IPS-18c (cell line): ENCODE measurements at regions not wholly inside any gene's neighbourhood (a gene's known extent, or its start where the extent isn't known, plus 50 kb on each side); places are given as distances from the start of the nearest gene placed in this dataset.

Experiments used
- H3K4me3 ChIP-seq: 2 replicates; pipeline ENCODE4 v1.7.0; 2013; ENCODE audit warnings: low read depth, mild to moderate bottlenecking, low read length, moderate library complexity; ENCODE audit not compliant: insufficient read depth
- H3K9me3 ChIP-seq: one replicate; pipeline ENCODE4 v1.6.1; 2013; ENCODE audit warnings: mild to moderate bottlenecking, low read length, moderate library complexity; ENCODE audit not compliant: control insufficient read depth, insufficient read depth

DNA sequence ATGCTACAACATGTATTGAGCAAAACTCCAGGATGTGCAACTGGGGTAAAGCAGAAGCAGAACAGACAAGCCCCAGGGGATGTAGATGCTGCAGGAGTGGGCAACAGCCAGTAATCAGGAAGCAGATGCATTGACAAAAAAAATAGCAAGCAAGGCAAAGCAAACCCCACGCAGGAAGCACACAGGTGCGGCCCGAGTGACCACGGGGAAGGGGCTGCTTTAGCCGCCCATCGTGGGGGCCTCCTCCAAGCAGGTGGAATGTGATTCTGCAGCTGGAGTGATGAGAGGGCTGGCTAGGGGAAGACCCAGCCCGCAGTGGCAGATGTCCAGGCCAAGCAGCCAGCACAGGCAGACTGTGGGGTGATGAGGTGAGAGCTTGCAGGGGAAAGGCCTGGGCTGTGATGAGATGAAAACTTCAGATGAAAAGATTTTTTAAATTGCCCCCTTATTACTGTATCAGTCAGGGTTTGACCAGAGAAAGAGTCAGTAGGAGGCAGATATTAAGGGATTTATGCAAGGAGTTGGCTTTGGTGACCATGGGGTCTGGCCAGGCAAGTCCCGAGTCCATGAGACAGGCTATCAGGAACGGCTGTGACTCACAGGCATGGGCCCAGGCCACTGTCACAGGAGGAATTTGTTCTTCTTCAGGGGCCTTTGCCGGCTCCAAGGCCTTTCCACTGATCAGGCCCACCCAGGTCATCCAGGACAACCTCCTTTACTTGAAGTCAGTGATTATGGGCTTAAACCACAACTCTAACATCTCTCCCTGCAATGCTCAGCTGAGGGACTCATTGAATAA is 207.6 kb downstream of the ANKRD60 start:
- Histone ChIP-seq H3K4me3 (no peak overlapping the region), H3K9me3 (peaks cover 3% of the 10 kb centered on the region)

DNA sequence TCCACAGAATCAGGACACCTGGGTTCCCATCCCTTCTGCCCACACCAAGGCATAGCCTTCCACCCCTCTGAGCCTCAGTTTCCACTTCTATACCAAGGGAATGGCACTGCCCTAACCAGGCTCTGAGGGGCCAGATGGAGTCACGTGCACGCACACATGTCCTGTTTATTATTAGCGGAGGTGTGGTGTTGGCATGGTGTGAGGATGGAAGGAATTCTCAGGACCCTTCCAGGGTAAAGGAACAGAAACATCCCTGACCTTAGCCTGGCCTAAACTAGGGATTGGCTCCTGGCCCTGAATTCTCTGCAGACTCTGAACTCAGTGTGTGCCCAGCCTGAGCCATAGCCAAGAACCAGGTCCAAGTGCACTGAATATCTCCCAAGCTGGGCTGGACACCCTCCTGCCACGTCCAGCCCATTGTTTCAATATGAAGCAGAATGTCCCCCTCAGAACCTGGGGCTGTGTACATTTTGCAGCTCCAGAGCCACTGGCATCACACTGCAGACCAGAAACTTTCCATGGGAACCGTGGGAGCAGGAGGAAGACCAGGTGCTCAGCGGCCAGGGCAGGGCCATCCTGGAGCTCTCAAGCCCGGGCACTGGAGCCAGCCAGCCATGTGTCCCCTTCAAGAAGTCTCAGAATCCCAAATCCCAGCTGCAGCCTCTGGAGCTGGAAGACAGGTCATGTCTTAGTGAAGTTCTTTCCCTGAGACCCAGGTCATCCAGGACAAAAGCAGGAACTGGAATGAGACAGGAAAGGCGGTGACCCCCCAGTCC is 208.4 kb downstream of the ANKRD60 start:
- Histone ChIP-seq H3K9me3 (peaks cover 3% of the 10 kb centered on the region), H3K4me3 (no peak overlapping the region)

DNA sequence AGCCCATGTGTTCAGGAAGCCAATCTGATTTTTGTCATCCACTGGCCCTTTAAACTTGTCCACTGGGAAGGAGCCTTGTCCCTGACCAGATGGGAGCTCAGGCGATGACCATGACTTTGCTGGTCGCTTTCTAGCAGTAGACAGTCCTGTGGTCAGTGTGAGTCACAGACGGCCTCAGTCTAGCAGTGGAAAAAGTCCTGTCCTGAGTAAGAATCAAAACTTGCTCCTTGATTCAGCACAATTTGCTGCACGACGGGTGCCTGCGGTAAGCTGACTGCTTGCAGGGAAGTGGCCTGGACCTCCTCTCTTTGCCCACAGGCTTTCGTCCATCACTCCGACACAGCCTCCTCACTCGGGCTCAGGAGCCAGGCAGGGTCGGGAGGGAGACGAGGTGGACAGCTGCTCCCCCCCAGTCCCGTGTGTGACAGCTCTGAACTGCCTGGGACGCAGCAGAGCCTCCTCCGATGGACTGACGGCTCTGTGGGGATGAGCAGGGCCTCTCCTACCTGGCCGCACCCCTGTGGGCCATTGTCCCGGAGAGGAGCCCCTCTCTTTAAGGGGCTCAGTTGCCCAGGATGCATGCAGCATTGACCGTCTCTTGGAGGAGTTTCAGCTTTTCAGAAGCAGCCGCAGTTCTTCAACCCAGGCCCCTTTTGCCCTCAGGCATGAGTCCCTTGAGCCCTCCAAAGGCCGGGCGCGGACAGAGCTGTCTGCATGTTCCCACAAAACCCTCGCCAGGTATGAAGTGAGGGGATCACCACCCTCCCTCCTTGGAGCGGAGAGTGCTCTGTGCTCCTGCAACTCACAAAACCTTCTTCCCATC is 209.2 kb downstream of the ANKRD60 start:
- no peak overlapping the region for H3K4me3 ChIP-seq
- peaks cover 3% of the 10 kb centered on the region for H3K9me3 ChIP-seq

DNA sequence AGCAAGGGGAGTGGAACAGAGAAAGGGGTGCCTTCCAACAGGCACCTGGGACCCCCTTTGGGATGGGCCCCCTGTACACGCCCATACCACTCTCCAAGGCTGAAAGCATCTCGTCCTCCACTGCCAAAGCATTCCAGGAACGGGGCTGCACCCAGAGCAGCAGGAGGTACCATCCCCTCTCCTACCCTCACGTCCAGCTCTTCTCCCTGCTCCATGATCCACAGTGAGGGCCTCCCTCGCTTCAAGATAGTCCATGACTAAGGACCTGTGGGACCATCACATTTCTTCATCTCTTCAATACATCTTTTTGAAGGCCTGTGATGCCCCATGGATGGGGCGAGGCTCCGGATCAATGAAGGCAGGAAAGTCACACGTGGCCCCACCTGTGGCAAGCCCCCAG is 209.9 kb downstream of the ANKRD60 start:
- H3K9me3 ChIP-seq = peaks cover 3% of the 10 kb centered on the region
- H3K4me3 ChIP-seq = no peak overlapping the region

DNA sequence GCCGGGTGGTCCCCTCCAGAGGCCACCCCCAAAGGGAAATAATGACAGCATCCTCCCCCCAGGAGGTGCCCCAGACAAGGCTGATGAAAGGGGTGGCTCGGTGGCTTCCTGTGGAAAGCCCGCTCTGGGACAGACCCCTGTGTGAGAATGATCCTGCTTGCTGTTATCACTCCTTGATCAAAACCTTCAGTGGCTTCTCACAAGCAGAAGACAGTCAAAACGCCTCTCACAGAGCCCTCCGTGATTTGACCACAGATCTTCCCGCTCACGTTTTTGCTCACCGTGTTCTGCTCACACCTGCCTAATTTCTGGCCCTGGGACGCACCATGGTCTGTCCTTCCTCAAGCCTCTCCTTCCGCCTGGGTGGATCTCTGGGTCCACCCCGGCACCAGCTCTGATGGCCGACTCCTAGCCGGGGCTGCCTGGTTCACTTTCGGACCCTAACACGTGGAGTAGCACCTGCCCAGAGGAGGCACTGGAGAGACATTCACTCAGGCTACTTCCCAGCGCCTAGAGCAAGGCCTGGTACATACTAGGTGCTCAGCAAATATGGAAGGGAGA is 210.4 kb downstream of the ANKRD60 start:
- Histone ChIP-seq H3K9me3 (peaks cover 3% of the 10 kb centered on the region), H3K4me3 (no peak overlapping the region)

DNA sequence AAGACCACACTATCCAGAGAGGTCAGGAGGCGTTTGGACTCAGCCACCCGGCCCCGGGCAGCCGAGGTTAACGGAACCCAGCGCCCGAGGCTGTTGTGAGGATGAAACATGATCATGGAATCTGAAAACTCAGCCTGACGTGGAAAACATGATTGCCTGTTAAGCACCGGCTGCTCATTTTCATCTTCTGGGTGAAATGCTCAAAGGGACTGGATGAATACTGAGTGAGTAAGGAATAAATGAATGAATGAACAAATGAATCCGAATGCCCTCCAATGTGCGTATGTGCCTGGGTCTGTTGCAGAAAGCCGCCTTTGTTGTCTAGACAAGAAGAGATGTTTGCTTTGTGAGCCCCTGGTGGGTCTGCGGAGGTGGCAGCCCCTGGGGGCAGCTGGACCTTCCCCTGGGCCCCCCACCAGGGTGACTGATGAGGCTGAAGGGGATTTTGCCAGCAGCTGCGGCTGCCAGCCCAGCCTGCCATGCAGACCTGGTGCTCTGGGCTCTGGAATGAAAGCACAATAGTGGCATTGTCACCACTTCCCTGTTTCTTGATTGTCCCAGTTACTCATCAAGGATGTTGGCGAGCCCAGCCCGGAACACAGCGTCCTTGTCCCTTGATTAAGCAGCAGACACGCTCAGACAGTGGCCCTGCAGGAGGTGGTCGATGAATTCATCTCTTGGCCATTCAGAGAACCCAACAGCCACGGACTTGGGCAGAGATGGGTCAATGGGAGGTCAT is 211.1 kb downstream of the ANKRD60 start:
- Histone ChIP-seq H3K9me3 (peaks cover 3% of the 10 kb centered on the region), H3K4me3 (no peak overlapping the region)

DNA sequence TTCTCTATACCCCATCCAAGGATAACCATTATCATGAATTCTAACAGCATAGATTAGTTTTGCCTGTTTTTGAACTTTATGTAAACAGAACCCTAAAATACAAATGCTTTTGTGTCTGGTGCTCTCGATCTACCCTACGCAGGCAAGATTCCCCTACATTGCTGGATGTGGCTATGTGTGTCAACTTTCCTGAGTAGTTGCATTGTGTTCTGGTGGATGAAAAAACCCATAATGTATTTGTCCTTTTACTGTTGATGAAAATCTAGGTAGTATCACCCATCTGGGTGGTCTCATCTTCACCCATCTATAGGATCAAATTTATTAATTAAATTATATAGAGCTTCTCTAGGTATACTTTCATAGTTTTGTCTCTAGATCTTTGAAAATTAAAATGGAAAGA is 211.7 kb downstream of the ANKRD60 start:
- Histone ChIP-seq H3K4me3 (no peak overlapping the region), H3K9me3 (peaks cover 3% of the 10 kb centered on the region)

DNA sequence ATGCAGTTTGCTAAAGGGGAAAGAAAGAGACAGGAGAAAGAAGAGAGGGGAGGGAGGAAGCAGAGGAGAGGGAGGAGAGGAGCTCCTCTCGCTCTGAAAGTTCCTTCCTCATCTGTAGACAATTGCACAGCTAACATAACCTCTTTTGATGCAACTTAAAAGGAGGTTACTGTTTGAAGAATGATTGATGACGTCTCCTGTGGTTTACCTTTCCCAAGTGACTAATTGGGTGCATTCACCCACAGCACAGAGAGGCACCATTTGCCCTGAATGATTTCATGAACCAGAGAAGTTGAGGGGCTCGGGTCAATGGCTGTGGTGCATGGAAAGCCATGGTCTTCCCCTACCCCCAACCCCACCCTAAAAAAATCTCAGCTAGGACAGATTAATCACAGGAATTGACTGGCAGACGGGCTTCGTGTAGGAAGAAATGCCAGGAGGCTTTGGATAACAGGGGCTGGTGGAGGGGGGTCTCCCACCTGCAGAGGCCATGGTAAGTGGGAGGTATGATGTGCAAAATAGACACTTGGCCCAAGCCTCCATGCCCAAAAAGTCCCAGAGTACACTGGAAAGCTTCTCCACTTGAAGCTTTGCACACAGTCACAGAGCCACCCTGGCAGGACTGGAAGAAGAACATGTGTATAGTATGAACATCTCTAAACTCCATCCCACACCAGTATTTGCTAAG is 213.7 kb downstream of the ANKRD60 start:
- Histone ChIP-seq H3K9me3 (peaks cover 3% of the 10 kb centered on the region), H3K4me3 (no peak overlapping the region)

DNA sequence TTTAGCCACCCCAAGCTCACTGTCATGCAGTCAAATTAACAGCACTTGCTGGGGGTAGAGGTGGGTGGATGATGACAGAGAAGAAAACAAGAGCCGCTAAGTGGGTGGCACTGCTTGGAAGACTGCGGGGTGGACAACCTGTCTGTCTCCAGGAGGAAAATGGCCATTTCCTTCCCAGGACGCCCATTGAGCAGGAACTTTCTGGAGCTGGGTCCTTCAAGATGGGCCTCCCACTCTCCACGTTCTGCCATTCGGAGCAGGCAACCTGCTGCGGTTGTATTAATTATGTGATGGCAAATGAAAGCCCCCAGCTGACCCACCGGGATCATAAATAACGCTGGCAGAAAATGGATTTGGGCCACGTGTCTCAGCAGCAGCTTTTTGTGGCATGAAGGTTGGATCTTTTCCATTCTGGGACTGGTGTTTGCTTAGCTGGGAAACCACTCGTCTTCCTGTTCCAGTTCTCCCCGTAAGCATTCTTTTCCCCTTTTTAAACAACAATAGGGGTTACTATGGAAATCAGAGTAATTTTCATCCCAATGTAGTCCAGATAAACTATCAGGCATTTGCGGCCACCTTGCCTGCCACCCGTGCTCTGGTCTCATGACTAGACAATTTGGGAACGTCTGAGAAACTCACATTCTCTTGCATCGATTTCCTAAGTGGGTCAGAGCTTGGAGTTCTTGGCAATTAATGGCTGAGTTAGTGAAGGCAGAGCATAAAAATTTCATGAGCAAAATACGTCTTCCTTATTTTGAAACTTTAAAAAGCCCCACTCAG is 215.5 kb downstream of the ANKRD60 start:
- no peak overlapping the region for H3K4me3 ChIP-seq
- no peaks in the 10 kb centered on the region for H3K9me3 ChIP-seq

DNA sequence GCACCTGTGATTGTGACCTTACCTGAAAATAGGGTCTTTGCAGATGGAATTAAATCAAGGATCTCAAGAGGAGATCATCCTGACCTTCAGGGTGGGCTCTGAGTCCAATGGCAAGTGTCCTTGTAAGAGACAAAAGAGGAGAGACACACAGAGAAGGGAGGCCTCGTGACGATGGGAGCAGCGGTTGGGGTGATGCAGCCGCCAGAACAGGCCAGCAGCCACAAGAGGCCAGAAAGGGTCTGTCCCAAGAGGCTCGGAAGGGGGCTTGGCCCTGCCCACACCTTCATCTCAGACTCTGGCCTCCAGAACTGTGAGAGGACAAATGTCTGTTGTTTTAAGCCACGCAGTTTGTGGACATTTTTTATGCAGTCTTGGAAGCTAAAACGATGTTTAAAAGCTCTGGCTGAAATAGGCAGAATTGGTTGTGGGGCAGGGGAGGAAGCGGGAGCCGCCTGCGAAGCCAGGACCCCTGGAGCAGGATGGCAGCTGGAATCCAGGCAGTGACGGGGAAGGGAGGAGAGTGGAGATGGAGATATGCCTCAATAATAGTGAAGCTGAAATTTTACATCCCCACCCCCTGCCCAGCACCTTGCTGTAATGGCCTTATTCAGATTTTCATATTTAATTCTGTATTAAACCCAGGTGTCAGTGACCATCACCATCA is 216.4 kb downstream of the ANKRD60 start:
- no peak overlapping the region for H3K4me3 ChIP-seq
- H3K9me3 ChIP-seq = no peaks in the 10 kb centered on the region

DNA sequence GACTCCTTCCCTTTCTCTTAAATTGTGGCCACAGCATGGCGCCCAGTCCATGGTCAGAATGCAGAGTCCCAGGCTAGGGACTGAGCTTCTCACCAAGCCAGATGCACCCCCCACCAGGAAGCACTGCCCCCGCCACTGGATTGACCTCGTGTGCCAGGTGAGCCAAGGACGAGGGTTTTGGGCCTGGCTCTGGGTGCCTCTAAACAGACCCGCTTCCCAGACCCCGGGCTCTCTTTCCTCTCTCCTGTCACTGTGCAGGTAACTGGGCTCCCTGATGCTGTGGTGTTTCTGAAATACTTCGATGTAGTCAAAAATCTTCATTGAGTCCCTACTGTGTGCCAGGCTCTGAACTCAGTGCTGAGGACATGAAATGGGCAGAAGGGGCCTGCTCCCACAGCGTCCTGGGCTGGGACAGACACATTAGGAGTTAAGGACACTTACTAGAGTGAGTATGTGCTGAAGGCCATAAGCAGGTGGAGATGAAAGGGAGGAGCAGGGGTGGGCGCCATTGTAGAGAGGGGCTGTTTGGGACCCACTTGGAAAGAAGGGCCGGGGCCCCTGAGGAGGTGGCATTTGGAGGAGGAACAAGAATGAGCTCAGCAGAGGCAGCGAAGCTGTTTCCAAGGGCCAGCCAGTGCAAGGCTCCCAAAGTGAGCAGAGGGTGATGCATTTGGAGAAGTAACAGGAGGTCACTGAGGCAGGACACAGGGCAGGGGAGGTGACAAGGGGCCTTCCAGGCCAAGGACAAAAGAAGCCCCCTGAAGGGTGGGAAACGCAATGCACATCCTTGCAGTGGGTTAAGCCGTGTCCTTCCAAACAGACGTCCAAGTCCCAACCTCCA is 217.1 kb downstream of the ANKRD60 start:
- Histone ChIP-seq H3K9me3 (no peaks in the 10 kb centered on the region), H3K4me3 (no peak overlapping the region)

DNA sequence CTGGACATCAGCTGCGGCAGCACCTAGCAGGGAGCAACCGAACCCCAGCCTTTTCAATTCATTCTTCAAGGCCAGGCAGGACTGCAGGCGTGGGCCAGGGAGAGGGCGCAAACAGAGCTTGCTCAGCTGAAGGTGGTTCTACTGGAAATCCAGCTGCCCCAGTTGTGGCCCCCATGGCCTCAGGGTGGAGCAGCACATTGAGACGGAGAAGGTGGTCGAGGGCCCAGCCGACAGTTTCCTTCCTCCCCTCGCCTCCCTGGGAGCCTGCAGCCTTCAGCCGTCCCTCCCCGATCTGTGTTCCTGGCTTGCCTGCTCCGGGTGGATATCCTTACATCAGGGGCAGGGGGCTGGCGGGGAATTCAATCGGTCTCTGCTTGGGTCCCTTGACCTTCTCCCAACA is 217.8 kb downstream of the ANKRD60 start:
- Histone ChIP-seq H3K4me3 (no peak overlapping the region), H3K9me3 (no peaks in the 10 kb centered on the region)

DNA sequence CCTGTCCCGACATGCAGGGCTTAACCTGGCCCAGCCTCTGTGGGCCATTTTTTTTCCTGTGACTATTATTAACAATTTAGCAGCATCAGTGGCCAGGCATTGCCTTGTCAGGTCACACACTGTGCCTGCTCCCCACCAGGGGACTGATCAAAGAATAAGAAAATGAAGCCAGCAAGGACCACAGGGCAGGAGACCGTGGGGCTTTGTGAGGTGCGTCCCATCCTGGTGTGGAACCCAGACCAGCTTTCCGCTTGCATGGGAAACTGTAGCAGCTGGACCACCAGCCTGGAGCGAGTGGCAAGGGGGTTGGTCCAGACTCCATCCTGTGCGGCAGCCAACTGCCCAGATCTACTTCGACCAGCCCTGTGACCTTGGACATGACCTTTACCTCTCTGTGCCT is 218.3 kb downstream of the ANKRD60 start:
- Histone ChIP-seq H3K9me3 (no peaks in the 10 kb centered on the region), H3K4me3 (no peak overlapping the region)

DNA sequence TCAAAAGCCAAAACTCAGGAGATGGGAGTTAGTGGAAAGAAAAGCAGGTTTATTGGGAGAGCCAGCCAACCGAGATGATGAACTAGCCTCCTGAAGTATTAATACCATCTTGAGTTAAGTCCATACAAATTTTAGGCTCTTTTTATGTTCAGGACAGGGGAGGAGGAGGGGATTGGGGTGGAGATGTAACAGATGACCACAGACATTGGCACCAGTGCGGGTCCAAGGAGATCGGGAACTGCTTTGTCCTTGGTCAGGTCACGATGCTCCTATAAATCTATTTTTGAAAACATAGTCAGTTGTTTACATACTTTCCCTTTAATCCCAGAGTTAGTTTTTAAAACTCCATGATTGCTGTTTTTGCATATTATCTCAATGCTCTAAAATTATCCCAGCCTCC is 219.6 kb downstream of the ANKRD60 start:
- no peak overlapping the region for H3K4me3 ChIP-seq

More for the DNA sequence above, 219.6 kb downstream of the ANKRD60 start:
- no peaks in the 10 kb centered on the region for H3K9me3 ChIP-seq
